Upper lobe of left lung (tissue), 6 donors: ENCODE measurements at regions not wholly inside any gene's neighbourhood (a gene's known extent, or its start where the extent isn't known, plus 50 kb on each side); places are given as distances from the start of the nearest gene placed in this dataset.

ENCODE experiments used
- ATAC-seq, 2 donors: fragments of 200-7000 bp; cut with Tn5 transposase; one replicate each; pipeline ENCODE4 v1.9.1; 2022; ENCODE audit warnings: mild to moderate bottlenecking in 2 of 2, moderate library complexity in 2 of 2; ENCODE audit not compliant: low FRiP score in 2 of 2
- DNase-seq, 2 donors: peaks; one replicate each; pipeline ENCODE4 v3.0.0-alpha.2; 2019 to 2020
- H3K27ac ChIP-seq, 4 donors: fragments of 200-600 bp; sonication (generic); one replicate each; pipeline ENCODE4 v1.5.1; 2016 to 2019
- H3K27me3 ChIP-seq, 4 donors: fragments of 200-600 bp; sonication (generic); one replicate each; pipeline ENCODE4 v1.5.1; 2017 to 2019
- H3K36me3 ChIP-seq, 4 donors: fragments of 200-600 bp; sonication (generic); one replicate each; pipeline ENCODE4 v1.5.1; 2016 to 2019
- H3K4me1 ChIP-seq, 4 donors: fragments of 200-600 bp; sonication (generic); one replicate each; pipeline ENCODE4 v1.5.1; 2018 to 2019
- H3K4me3 ChIP-seq, 4 donors: fragments of 200-600 bp; sonication (generic); one replicate each; pipeline ENCODE4 v1.5.1; 2017 to 2019; ENCODE audit warnings: mild to moderate bottlenecking in 2 of 4, moderate library complexity in 1 of 4
- H3K9me3 ChIP-seq, 4 donors: fragments of 200-600 bp; sonication (generic); one replicate each; pipeline ENCODE4 v1.5.1; 2018 to 2019
- EP300 ChIP-seq, 4 donors: sonication (generic); formaldehyde crosslinking; IDR thresholded peaks; one replicate each; pipeline ENCODE4 v1.5.1; 2017; ENCODE audit warnings: antibody characterized with exemption in 4 of 4, control low read depth in 2 of 4
- POLR2A ChIP-seq, 4 donors: fragments of 450-650 bp; IDR thresholded peaks; one replicate each; pipeline ENCODE4 v1.5.1; 2016 to 2017; ENCODE audit warnings: antibody characterized with exemption in 4 of 4, mild to moderate bottlenecking in 2 of 4
- POLR2AphosphoS5 ChIP-seq, 2 donors: sonication (generic); formaldehyde crosslinking; IDR thresholded peaks; one replicate each; pipeline ENCODE4 v1.5.1; 2017; ENCODE audit warnings: antibody characterized with exemption in 2 of 2
- WGBS, 2 donors: methylation state at CpG; one replicate each; pipeline ENCODE4 v1.1.5; 2017 to 2018; 5-methylcytosine and 5-hydroxymethylcytosine counted together
- TF ChIP-seq, protein P1 (sequence below), 6 experiments: fragments of 450-650 bp in 4 of 6; fragments of 200-600 bp in 2 of 6; sonication (generic) in 2 of 6; IDR thresholded peaks; one replicate each; pipeline ENCODE4 v1.5.1; 2016 to 2019; ENCODE audit warnings: antibody characterized with exemption in 6 of 6
- donor health status: DM: no; HTN: no; CAD: no; lungs with moderate emphysema.
- donor health status: DM: no; HTN: yes; CAD: no; lungs with severe emphysema.

DNA sequence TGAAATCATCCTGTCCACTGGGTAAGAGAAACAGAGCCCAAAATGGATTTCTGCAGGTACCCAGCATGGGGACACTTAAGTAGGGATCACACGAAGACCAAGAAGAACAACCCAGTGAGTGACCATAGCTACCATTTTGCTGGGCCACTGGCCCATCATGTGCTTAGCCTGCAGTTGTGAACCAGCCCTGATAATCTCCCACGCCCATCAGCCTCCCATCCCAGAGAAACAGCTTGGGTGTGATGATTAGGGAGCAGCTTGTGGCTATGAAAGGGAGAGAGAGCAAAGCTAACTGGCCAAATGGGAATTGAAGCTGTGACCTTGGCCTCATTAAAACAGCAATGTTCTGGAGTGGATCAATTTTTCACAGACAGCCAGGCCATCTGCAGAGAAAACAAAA is 138.5 kb downstream of the SLC24A2 start:
- Histone ChIP-seq H3K9me3 (no peaks in the 10 kb centered on the region), H3K4me1 (no peaks in the 10 kb centered on the region), H3K27ac (no peak overlapping the region), H3K36me3 (no peaks in the 10 kb centered on the region), H3K27me3 (no peaks in the 10 kb centered on the region), H3K4me3 (no peak overlapping the region)
- TF ChIP-seq POLR2AphosphoS5 (IDR thresholded peaks at IDR 0.05) (no peak), POLR2A (IDR thresholded peaks at IDR 0.05) (no peak), EP300 (IDR thresholded peaks at IDR 0.05) (no peak)
- TF ChIP-seq, protein P1, sequence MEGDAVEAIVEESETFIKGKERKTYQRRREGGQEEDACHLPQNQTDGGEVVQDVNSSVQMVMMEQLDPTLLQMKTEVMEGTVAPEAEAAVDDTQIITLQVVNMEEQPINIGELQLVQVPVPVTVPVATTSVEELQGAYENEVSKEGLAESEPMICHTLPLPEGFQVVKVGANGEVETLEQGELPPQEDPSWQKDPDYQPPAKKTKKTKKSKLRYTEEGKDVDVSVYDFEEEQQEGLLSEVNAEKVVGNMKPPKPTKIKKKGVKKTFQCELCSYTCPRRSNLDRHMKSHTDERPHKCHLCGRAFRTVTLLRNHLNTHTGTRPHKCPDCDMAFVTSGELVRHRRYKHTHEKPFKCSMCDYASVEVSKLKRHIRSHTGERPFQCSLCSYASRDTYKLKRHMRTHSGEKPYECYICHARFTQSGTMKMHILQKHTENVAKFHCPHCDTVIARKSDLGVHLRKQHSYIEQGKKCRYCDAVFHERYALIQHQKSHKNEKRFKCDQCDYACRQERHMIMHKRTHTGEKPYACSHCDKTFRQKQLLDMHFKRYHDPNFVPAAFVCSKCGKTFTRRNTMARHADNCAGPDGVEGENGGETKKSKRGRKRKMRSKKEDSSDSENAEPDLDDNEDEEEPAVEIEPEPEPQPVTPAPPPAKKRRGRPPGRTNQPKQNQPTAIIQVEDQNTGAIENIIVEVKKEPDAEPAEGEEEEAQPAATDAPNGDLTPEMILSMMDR (IDR thresholded peaks at IDR 0.05): no peak
- WGBS, 2 donors: 60 to 87% methylated on average over 2 of the region's 2 CpGs
- ATAC-seq: no peak
- DNase-seq: no peak

DNA sequence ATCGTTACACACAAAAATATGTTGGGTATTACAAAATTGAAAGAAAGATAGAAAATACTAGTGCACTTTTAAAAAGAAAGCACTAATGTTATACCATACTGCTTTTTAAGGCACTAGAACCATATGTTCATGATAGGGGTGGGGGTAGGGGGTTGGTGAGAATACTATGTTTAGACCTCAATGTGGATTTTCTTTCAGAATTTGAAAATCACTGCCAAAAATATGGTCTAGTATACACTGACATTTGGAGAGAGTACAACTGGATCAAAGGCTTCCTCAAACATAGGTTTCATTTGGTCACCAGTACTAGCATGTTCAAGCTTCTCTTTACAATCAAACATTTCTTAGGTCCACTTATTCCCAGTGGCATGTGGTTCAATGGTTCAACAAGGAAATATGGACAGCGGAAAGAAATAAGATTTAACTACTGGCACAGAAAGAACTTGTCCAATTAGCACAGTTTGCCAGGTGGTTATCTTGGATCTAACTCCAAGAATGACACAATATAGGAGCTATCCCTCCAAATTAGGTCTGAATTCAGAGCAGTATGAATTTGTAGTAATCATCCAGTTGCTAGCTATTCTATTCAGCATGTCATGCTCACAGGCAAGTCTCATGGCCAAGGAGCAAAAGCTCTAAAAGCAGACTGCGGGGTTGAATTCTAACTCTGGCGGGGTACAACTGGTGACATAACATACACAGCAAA is 139.3 kb downstream of the SLC24A2 start:
- no peak for ATAC-seq
- Histone ChIP-seq H3K9me3 (no peaks in the 10 kb centered on the region), H3K27ac (no peak overlapping the region), H3K27me3 (no peaks in the 10 kb centered on the region), H3K4me3 (no peak overlapping the region), H3K4me1 (no peaks in the 10 kb centered on the region), H3K36me3 (no peaks in the 10 kb centered on the region)
- DNase-seq: no peak
- TF ChIP-seq, protein P1 (IDR thresholded peaks at IDR 0.05): no peak
- no peak for TF ChIP-seq POLR2A (IDR thresholded peaks at IDR 0.05)
- whole genome bisulfite sequencing, 2 donors: 78 to 91% methylated on average over 4 of the region's 4 CpGs

DNA sequence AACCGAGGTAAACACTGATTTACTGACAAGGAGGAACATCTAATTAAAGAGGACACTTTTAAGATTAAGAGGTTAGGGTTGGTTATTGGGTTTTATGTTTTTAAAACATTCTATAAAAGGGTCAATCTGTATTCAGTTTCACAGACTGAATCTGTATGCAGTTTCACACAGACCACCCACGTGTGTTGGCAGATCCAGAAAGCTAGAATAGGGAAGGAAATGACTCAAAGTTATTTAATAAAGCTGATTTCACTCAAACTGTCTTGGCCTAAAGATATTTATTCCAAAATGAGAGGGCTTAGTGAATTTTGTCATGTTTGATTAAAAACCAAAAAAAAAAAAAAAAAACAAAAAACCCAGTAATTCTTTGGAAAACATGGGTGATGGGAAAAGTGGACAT is 140.2 kb downstream of the SLC24A2 start:
- 47 to 53% methylated on average over 2 of the region's 2 CpGs for WGBS, 2 donors
- Histone ChIP-seq H3K4me3 (no peak overlapping the region), H3K9me3 (no peaks in the 10 kb centered on the region), H3K27me3 (no peaks in the 10 kb centered on the region), H3K36me3 (no peaks in the 10 kb centered on the region), H3K27ac (no peak overlapping the region), H3K4me1 (no peaks in the 10 kb centered on the region)
- DNase-seq: no peak
- no peak for TF ChIP-seq POLR2AphosphoS5 (IDR thresholded peaks at IDR 0.05)
- no peak for TF ChIP-seq POLR2A (IDR thresholded peaks at IDR 0.05)
- TF ChIP-seq, protein P1 (IDR thresholded peaks at IDR 0.05): no peak
- TF ChIP-seq EP300 (IDR thresholded peaks at IDR 0.05): no peak
- no peak for ATAC-seq

DNA sequence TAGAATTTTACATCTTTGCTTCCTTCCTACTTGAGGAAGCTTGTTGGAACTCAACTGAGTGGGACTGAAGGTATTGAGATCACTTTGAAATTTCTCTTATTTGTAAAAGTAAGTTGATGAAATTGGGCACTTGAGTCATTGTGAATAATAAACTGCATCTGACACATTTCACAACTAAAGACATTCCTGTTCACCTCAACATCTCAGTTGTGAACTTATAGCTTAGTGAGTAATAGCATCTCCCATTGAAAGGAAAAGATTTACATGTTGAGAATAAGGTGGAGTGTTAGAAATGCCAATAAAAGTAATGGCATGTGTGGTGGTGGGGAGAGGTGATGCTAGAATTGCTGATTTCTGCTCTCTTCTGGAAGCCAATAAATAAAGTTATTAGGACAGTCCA is 145.0 kb downstream of the SLC24A2 start:
- no peak for DNase-seq
- ATAC-seq: no peak
- H3K27me3 ChIP-seq: no peaks in the 10 kb centered on the region
- no peak overlapping the region for H3K4me3 ChIP-seq
- H3K27ac ChIP-seq: no peak overlapping the region
- no peaks in the 10 kb centered on the region for H3K4me1 ChIP-seq
- no peaks in the 10 kb centered on the region for H3K9me3 ChIP-seq
- H3K36me3 ChIP-seq: no peaks in the 10 kb centered on the region
- TF ChIP-seq EP300 (IDR thresholded peaks at IDR 0.05) (no peak), POLR2AphosphoS5 (IDR thresholded peaks at IDR 0.05) (no peak), POLR2A (IDR thresholded peaks at IDR 0.05) (no peak)
- TF ChIP-seq, protein P1 (IDR thresholded peaks at IDR 0.05): no peak

DNA sequence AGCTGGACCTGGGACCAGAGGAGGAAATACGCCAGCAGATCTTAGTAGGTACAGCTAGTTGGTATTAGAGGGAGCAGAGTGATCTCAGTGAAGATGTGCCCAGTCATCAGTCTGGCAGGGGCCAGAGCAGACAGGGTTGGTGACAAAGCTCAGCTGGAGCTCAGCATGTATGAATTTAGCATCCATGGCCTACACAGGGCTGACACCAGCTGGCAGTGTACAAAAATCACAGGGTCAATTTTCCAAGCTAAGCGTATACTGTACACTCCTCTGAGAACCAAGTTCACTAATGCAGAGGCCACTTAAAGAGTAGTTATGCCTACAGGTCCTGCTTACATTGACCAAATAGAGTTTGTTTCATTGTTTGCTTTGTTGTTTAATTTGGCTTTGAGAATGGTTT is 146.6 kb downstream of the SLC24A2 start:
- 66 to 72% methylated on average over 2 of the region's 2 CpGs for WGBS, 2 donors
- no peaks in the 10 kb centered on the region for H3K4me1 ChIP-seq
- TF ChIP-seq EP300 (IDR thresholded peaks at IDR 0.05) (no peak), POLR2A (IDR thresholded peaks at IDR 0.05) (no peak)
- TF ChIP-seq, protein P1 (IDR thresholded peaks at IDR 0.05): no peak
- no peak for DNase-seq
- H3K4me3 ChIP-seq: no peak overlapping the region
- no peaks in the 10 kb centered on the region for H3K36me3 ChIP-seq
- H3K27me3 ChIP-seq: no peaks in the 10 kb centered on the region
- H3K27ac ChIP-seq: no peak overlapping the region
- H3K9me3 ChIP-seq: no peaks in the 10 kb centered on the region
- ATAC-seq: peak; percentile 31 to 43
